ENCODE measurements at regions not wholly inside any gene's neighbourhood (a gene's known extent, or its start where the extent isn't known, plus 50 kb on each side); places are given as distances from the start of the nearest gene placed in this dataset.

GRCh38 chr2:235406430-235406829 lies 87.4 kb upstream of the AGAP1 start:
- H3K4ac ChIP-seq (ENCODE audit: low read depth, low read length): no peak overlapping the region

GRCh38 chr2:235411905-235412485 lies 81.8 kb upstream of the AGAP1 start:
- no peak overlapping the region for H4K12ac ChIP-seq (ENCODE audit: low read depth, low read length)
- no peaks in the 10 kb centered on the region for H3K36me3 ChIP-seq (ENCODE audit: control insufficient read depth in 1 of 2, insufficient read depth in 2 of 2, low read length in 2 of 2)
- WGBS (ENCODE audit: extremely low coverage, insufficient coverage, insufficient read length): no CpG with 5 or more reads among the region's 4 CpGs
- H2AK5ac ChIP-seq (ENCODE audit: low read length): no peak overlapping the region
- no peak overlapping the region for H4K8ac ChIP-seq (ENCODE audit: low read depth, low read length)
- no peak overlapping the region for H3K4me3 ChIP-seq (ENCODE audit: low read depth, low read length)
- H2BK120ac ChIP-seq (ENCODE audit: insufficient read depth, low read length, poor library complexity): no peak overlapping the region
- DNase-seq: no peak
- H3K18ac ChIP-seq (ENCODE audit: low read length): no peak overlapping the region
- H3K4ac ChIP-seq (ENCODE audit: low read depth, low read length): no peak overlapping the region
- H3K4me1 ChIP-seq (ENCODE audit: control insufficient read depth in 1 of 2, insufficient read depth in 2 of 2, low read length in 2 of 2): no peaks in the 10 kb centered on the region
- H4K91ac ChIP-seq (ENCODE audit: low read depth, low read length): no peak overlapping the region
- H3K79me1 ChIP-seq (ENCODE audit: low read length): no peaks in the 10 kb centered on the region
- H2BK5ac ChIP-seq (ENCODE audit: low read depth, low read length, poor library complexity): no peak overlapping the region
- H3K79me2 ChIP-seq (ENCODE audit: control insufficient read depth, insufficient read depth, low read length, poor library complexity): no peaks in the 10 kb centered on the region
- no peak overlapping the region for H3K9ac ChIP-seq (ENCODE audit: low read length)
- H2BK12ac ChIP-seq (ENCODE audit: low read length): no peak overlapping the region
- no peak overlapping the region for H3K27ac ChIP-seq (ENCODE audit: low read depth, low read length)
- no peaks in the 10 kb centered on the region for H3K27me3 ChIP-seq (ENCODE audit: insufficient read depth, low read length)
- no peak overlapping the region for H3K14ac ChIP-seq (ENCODE audit: low read length)
- no peak overlapping the region for H3K23ac ChIP-seq (ENCODE audit: low read length)
- no peak overlapping the region for H3K4me2 ChIP-seq (ENCODE audit: low read length)
- no peaks in the 10 kb centered on the region for H3K9me3 ChIP-seq (ENCODE audit: insufficient read depth, low read depth, low read length)
- H2AFZ ChIP-seq (ENCODE audit: insufficient read depth, low read length, poor library complexity): no peak overlapping the region

More at GRCh38 chr2:235406430-235406829, 87.4 kb upstream of the AGAP1 start:
- H2BK5ac ChIP-seq (ENCODE audit: low read depth, low read length, poor library complexity): no peak overlapping the region
- no peak overlapping the region for H3K18ac ChIP-seq (ENCODE audit: low read length)
- H3K14ac ChIP-seq (ENCODE audit: low read length): no peak overlapping the region
- no peaks in the 10 kb centered on the region for H3K4me1 ChIP-seq (ENCODE audit: control insufficient read depth in 1 of 2, insufficient read depth in 2 of 2, low read length in 2 of 2)
- no peak overlapping the region for H2AFZ ChIP-seq (ENCODE audit: insufficient read depth, low read length, poor library complexity)
- no peak overlapping the region for H3K23ac ChIP-seq (ENCODE audit: low read length)
- H3K79me2 ChIP-seq (ENCODE audit: control insufficient read depth, insufficient read depth, low read length, poor library complexity): no peaks in the 10 kb centered on the region
- no peak overlapping the region for H2BK120ac ChIP-seq (ENCODE audit: insufficient read depth, low read length, poor library complexity)
- no peak overlapping the region for H4K12ac ChIP-seq (ENCODE audit: low read depth, low read length)
- no peak for DNase-seq
- no peak overlapping the region for H2AK5ac ChIP-seq (ENCODE audit: low read length)
- H3K27ac ChIP-seq (ENCODE audit: low read depth, low read length): no peak overlapping the region
- no peaks in the 10 kb centered on the region for H3K79me1 ChIP-seq (ENCODE audit: low read length)
- H2BK12ac ChIP-seq (ENCODE audit: low read length): no peak overlapping the region
- no peaks in the 10 kb centered on the region for H3K9me3 ChIP-seq (ENCODE audit: insufficient read depth, low read depth, low read length)
- H4K8ac ChIP-seq (ENCODE audit: low read depth, low read length): no peak overlapping the region
- no peak overlapping the region for H3K4me3 ChIP-seq (ENCODE audit: low read depth, low read length)
- no peak overlapping the region for H3K4me2 ChIP-seq (ENCODE audit: low read length)
- H3K36me3 ChIP-seq (ENCODE audit: control insufficient read depth in 1 of 2, insufficient read depth in 2 of 2, low read length in 2 of 2): no peaks in the 10 kb centered on the region
- H4K91ac ChIP-seq (ENCODE audit: low read depth, low read length): no peak overlapping the region
- H3K27me3 ChIP-seq (ENCODE audit: insufficient read depth, low read length): no peaks in the 10 kb centered on the region
- no peak overlapping the region for H3K9ac ChIP-seq (ENCODE audit: low read length)
- no CpG with 5 or more reads among the region's 8 CpGs for WGBS (ENCODE audit: extremely low coverage, insufficient coverage, insufficient read length)

GRCh38 chr2:235413064-235413463 lies 80.8 kb upstream of the AGAP1 start:
- Histone ChIP-seq H2BK5ac (ENCODE audit: low read depth, low read length, poor library complexity) (no peak overlapping the region), H2AFZ (ENCODE audit: insufficient read depth, low read length, poor library complexity) (no peak overlapping the region)
- WGBS (ENCODE audit: extremely low coverage, insufficient coverage, insufficient read length): no CpG with 5 or more reads among the region's 1 CpG

DNA sequence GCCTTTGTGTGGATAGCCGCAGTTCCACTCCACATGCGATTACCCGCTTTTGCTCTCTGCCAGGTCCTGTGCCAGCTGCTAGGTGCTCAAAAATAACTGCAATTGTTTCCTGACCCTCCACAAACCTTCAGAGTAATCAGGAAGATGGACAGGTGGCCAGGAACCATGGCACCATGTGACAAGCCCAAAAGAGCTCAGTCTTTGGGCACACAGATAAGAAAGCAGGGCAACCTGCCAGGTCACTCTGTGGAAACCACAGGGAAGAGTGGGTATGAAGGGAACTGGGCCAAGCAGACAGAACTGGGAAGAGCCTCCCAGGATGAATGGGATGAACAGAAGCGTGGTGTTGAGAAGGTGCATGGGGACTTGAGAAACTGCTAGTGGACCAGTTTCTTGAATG lies 79.4 kb upstream of the AGAP1 start:
- Histone ChIP-seq H3K4me3 (ENCODE audit: low read depth, low read length) (no peak overlapping the region), H2BK5ac (ENCODE audit: low read depth, low read length, poor library complexity) (no peak overlapping the region), H3K4me2 (ENCODE audit: low read length) (no peak overlapping the region), H2BK12ac (ENCODE audit: low read length) (no peak overlapping the region), H2AFZ (ENCODE audit: insufficient read depth, low read length, poor library complexity) (no peak overlapping the region), H3K27me3 (ENCODE audit: insufficient read depth, low read length) (no peaks in the 10 kb centered on the region), H4K91ac (ENCODE audit: low read depth, low read length) (no peak overlapping the region), H3K27ac (ENCODE audit: low read depth, low read length) (no peak overlapping the region), H3K4ac (ENCODE audit: low read depth, low read length) (no peak overlapping the region), H3K79me1 (ENCODE audit: low read length) (no peaks in the 10 kb centered on the region), H3K79me2 (ENCODE audit: control insufficient read depth, insufficient read depth, low read length, poor library complexity) (no peaks in the 10 kb centered on the region), H4K8ac (ENCODE audit: low read depth, low read length) (no peak overlapping the region), H3K14ac (ENCODE audit: low read length) (no peak overlapping the region), H3K9ac (ENCODE audit: low read length) (no peak overlapping the region), H3K9me3 (ENCODE audit: insufficient read depth, low read depth, low read length) (no peaks in the 10 kb centered on the region), H2AK5ac (ENCODE audit: low read length) (no peak overlapping the region), H2BK120ac (ENCODE audit: insufficient read depth, low read length, poor library complexity) (no peak overlapping the region), H3K23ac (ENCODE audit: low read length) (no peak overlapping the region), H3K4me1 (ENCODE audit: control insufficient read depth in 1 of 2, insufficient read depth in 2 of 2, low read length in 2 of 2) (no peaks in the 10 kb centered on the region), H4K12ac (ENCODE audit: low read depth, low read length) (no peak overlapping the region), H3K18ac (ENCODE audit: low read length) (no peak overlapping the region), H3K36me3 (ENCODE audit: control insufficient read depth in 1 of 2, insufficient read depth in 2 of 2, low read length in 2 of 2) (no peaks in the 10 kb centered on the region)
- no peak for DNase-seq
- WGBS (ENCODE audit: extremely low coverage, insufficient coverage, insufficient read length): no CpG with 5 or more reads among the region's 4 CpGs

More at GRCh38 chr2:235413064-235413463, 80.8 kb upstream of the AGAP1 start:
- no peak for DNase-seq
- Histone ChIP-seq H3K4me3 (ENCODE audit: low read depth, low read length) (no peak overlapping the region), H4K91ac (ENCODE audit: low read depth, low read length) (no peak overlapping the region), H3K4me1 (ENCODE audit: control insufficient read depth in 1 of 2, insufficient read depth in 2 of 2, low read length in 2 of 2) (no peaks in the 10 kb centered on the region), H3K9ac (ENCODE audit: low read length) (no peak overlapping the region), H2AK5ac (ENCODE audit: low read length) (no peak overlapping the region), H4K12ac (ENCODE audit: low read depth, low read length) (no peak overlapping the region), H3K36me3 (ENCODE audit: control insufficient read depth in 1 of 2, insufficient read depth in 2 of 2, low read length in 2 of 2) (no peaks in the 10 kb centered on the region), H3K4me2 (ENCODE audit: low read length) (no peak overlapping the region), H2BK120ac (ENCODE audit: insufficient read depth, low read length, poor library complexity) (no peak overlapping the region), H3K79me2 (ENCODE audit: control insufficient read depth, insufficient read depth, low read length, poor library complexity) (no peaks in the 10 kb centered on the region), H3K4ac (ENCODE audit: low read depth, low read length) (no peak overlapping the region), H4K8ac (ENCODE audit: low read depth, low read length) (no peak overlapping the region), H3K9me3 (ENCODE audit: insufficient read depth, low read depth, low read length) (no peaks in the 10 kb centered on the region), H3K79me1 (ENCODE audit: low read length) (no peaks in the 10 kb centered on the region), H2BK12ac (ENCODE audit: low read length) (no peak overlapping the region), H3K27ac (ENCODE audit: low read depth, low read length) (no peak overlapping the region), H3K14ac (ENCODE audit: low read length) (no peak overlapping the region), H3K23ac (ENCODE audit: low read length) (no peak overlapping the region), H3K27me3 (ENCODE audit: insufficient read depth, low read length) (no peaks in the 10 kb centered on the region), H3K18ac (ENCODE audit: low read length) (no peak overlapping the region)

Measured in trophoblast cell (in vitro differentiated cells and primary cell).